SW 1271 (cell line): ENCODE measurements at regions not wholly inside any gene's neighbourhood (a gene's known extent, or its start where the extent isn't known, plus 50 kb on each side); places are given as distances from the start of the nearest gene placed in this dataset.

Experiments used
- DNase-seq, 2 experiments: peaks; one replicate each; lab custom pipeline; 2025; lab: John Stamatoyannopoulos, UW

GRCh38 chr17:71283486-71283885, 837.3 kb upstream of the SOX9 start:
- no peak for DNase-seq

DNA sequence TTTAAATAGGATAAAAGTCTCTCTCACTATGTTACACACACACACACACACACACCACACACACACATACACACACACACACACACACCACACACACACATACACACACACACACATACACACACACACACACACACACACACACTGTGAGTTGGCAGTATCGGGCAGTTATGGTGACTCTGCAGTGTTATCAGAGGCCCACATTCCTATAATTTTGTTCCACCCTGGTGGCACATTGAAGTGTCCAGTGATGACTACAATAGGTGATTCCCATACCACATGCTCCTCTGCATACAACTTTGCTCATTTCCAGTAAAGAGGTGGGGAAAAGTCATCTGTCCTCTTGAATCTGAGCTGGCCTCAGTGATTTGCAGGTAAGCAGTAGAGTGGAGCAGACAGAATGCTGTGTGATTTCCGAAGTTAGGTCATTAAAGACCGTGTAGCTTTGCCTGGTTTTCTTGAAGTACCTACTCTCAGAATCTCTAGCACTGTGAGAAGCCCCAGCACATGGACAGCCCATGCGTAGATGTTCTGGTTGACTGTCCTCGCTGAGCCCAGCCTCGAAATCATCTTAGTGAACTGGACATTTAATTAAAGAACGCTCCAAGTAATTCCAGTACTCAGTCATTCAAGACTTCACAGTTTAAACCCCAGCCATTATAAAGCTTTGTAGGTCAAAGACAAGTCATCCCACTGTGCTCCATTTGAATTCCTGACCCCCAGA, 836.6 kb upstream of the SOX9 start:
- DNase-seq, result no peak

DNA sequence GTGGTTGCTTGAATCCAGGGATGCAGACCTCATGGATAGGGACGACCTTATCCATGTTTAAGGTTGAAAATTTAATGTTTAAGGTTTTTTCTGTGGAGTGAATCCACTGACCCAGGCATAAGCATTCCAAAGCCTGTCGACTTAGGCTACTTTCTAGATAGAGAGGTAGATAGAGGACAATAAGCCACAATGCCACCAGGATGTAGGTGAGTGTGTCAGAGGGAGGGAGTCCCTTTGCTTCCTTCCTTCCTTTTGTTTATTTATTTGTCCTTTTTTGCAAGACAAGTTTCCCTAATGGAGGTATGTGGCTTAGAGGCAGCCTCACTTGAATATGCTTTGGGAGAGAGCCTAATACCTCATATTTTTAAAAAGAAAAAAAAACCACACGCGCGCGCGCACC, 834.2 kb upstream of the SOX9 start:
- DNase-seq, result no peak

- no peak for DNase-seq
These were observed 833.6 kb upstream of the SOX9 start for GRCh38 chr17:71287071-71287823.

DNA sequence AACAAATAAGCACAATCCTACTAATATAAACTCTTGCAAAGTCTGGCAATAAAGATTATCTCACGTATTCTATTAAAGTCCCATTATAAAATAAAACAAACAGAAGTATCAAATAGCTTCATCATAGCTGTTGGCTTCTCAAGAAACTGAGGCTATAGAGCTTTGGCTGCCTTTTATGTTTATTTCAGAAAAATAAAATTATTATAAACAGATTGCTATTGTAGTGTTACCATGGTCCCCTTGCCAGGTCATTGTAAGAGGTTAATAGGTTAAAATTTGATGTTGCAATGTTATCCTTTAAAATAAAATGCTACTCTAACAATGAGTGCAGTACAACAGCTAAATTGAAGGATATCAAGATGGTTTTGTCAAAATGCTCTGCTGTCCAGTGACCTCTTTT, 828.8 kb upstream of the SOX9 start:
- no peak for DNase-seq

DNA sequence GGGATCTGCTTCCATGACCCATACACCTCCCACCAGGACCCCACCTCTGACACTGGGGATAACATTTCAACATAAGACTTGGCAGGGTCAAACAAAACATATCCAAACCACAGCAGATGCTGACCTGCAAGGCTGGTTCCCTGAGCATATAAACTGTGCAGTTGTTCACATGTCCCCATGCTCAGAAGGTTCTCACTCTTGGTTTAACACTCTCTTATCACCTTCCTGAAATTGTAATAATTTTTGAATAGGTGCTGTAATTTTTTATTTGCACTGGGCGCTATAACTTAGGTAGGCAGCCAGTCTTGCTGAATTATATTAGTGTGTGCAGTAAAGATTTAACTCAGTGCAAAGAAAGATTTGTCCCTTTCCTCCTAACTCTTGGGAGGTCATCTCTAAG, 824.8 kb upstream of the SOX9 start:
- no peak for DNase-seq

- DNase-seq, result no peak
These were observed 819.8 kb upstream of the SOX9 start for GRCh38 chr17:71301063-71301462.

- DNase-seq, result no peak
These were observed 817.9 kb upstream of the SOX9 start for GRCh38 chr17:71302721-71303549.

- no peak for DNase-seq
These were observed 816.2 kb upstream of the SOX9 start for GRCh38 chr17:71304498-71305158.

- no peak for DNase-seq
These were observed 807.0 kb upstream of the SOX9 start for GRCh38 chr17:71313866-71314265.

DNA sequence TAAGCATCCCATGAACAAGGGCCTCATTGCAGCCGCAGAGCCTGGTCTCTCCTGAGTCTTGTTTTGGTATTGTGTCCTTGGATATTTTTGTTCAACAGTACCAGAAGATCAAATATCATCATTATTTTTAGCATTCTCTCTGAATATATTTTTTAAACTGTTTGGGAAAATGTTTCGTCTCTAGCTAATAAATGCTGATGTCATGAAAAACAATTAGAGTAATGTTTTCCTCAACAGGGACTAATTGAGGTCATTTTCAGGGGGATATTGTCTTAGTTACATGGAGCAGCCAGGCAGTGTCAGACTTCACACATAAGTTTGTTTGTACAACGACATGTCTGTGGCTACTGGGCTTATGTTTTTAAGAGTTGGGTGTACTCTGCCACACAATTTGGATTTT, 805.3 kb upstream of the SOX9 start:
- no peak for DNase-seq

DNA sequence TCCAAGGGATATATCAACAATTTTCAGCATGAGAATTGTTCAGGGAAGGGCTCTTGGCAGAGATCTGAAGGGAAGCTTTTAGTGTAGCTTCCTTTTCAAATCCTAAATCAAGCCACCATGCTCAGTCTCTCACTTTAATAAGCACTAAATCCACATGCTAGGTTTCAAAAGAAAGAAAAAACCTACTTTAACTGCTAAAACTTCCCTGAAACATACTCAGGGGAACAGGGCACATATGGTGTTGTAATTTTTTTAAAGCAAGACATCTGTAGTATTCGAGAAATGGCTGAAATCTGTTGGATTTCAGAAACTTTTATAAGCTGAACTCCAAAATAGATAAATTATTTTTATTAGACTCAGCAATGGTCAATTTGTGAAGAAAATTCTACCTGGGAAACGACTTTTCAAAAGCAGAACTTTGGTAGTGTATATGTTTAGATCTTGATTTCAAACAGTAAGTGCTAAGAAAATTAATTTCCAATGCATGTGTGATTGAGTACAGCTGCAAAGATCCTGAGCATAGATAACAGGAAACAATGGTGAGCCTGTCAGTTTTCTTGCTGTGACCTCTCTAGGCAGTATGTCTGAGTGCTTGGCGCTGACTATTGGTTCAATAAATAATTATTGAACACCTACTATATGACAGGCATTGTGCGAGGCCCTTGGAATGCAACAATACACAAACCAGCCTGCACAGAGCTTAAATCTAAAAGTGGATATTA, 804.5 kb upstream of the SOX9 start:
- DNase-seq, result no peak

- DNase-seq, result no peak
These were observed 800.6 kb upstream of the SOX9 start for GRCh38 chr17:71320009-71320796.

DNA sequence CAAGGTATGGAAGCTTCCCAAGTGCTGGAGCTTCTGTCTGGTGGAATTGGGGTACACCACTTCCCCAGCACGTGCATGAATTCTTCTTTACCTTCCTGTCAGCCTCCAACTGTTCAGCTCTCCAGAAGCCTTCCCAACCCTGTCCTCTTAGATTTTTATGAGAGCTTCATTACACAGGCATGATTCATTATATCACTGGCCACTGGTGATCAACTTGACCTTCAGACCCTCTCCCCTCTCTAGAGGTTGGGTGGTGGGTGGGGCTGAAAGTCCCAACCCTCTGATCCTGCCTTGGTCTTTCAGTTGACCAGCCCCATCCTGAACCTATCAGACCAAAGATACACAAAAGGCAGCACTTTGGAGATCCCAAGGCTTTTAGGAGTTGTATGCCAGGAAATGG, 795.7 kb upstream of the SOX9 start:
- DNase-seq, result no peak

- no peak for DNase-seq
These were observed 794.9 kb upstream of the SOX9 start for GRCh38 chr17:71325886-71326285.

GRCh38 chr17:71327376-71328059, 793.3 kb upstream of the SOX9 start:
- no peak for DNase-seq

GRCh38 chr17:71329310-71330098, 791.3 kb upstream of the SOX9 start:
- DNase-seq, result no peak

GRCh38 chr17:71330099-71330375, 790.8 kb upstream of the SOX9 start:
- no peak for DNase-seq

GRCh38 chr17:71331754-71332325, 789.0 kb upstream of the SOX9 start:
- DNase-seq, result no peak
